Right lobe of liver (tissue), 6 donors: ENCODE measurements at regions not wholly inside any gene's neighbourhood (a gene's known extent, or its start where the extent isn't known, plus 50 kb on each side); places are given as distances from the start of the nearest gene placed in this dataset.

Experiments
- ATAC-seq, 4 donors: fragments of 200-7000 bp; cut with Tn5 transposase; one replicate each; pipeline ENCODE4 v1.9.1; 2020; ENCODE audit warnings: mild to moderate bottlenecking in 4 of 4, moderate library complexity in 4 of 4
- DNase-seq, 3 donors: peaks; one replicate each; pipeline ENCODE4 v3.0.0-alpha.2; 2020
- H3K27ac ChIP-seq, 3 donors: fragments of 200-600 bp; one replicate each; pipeline ENCODE4 v1.8.0; 2022
- H3K27me3 ChIP-seq, 2 donors: fragments of 200-600 bp; one replicate each; pipeline ENCODE4 v1.8.0; 2022
- H3K36me3 ChIP-seq, 4 donors: fragments of 200-600 bp; sonication (generic) in 1 of 4; one replicate each; pipeline versions ENCODE4 v1.5.1 to v1.8.0; 2017 to 2022; ENCODE audit warnings: control low read depth in 1 of 4
- H3K4me1 ChIP-seq, 4 donors: fragments of 200-600 bp; sonication (generic) in 1 of 4; one replicate each; pipeline versions ENCODE4 v1.5.1 to v1.8.0; 2017 to 2022; ENCODE audit warnings: control low read depth in 1 of 4
- H3K4me3 ChIP-seq, 3 donors: fragments of 200-600 bp; one replicate each; pipeline ENCODE4 v1.8.0; 2022
- H3K9me3 ChIP-seq, 4 donors: fragments of 200-600 bp; sonication (generic) in 1 of 4; one replicate each; pipeline versions ENCODE4 v1.5.1 to v1.8.0; 2017 to 2022; ENCODE audit warnings: control low read depth in 1 of 4
- CTCF ChIP-seq, 4 donors: fragments of 200-600 bp in 3 of 4; fragments of 450-650 bp in 1 of 4; IDR thresholded peaks; one replicate each; pipeline versions ENCODE4 v1.5.1 to v1.8.0; 2016 to 2022; ENCODE audit warnings: antibody characterized with exemption in 4 of 4, mild to moderate bottlenecking in 2 of 4
- POLR2A ChIP-seq: fragments of 450-650 bp; IDR thresholded peaks from one replicate; pipeline ENCODE4 v1.6.1; 2017; ENCODE audit warnings: antibody characterized with exemption, mild to moderate bottlenecking
- WGBS: methylation state at CpG from one replicate; pipeline ENCODE4 v1.1.6; 2018; ENCODE audit warnings: low coverage, low lambda C conversion rate; ENCODE audit not compliant: insufficient coverage; ENCODE audit errors: missing lambda C conversion rate; 5-methylcytosine and 5-hydroxymethylcytosine counted together
- intact Hi-C, 2 donors: fragments of 100-400 bp; cut with DNase I; formaldehyde crosslinking; loops; one replicate each; pipeline versions ENCODE4 v1.11.2 to v1.14.1; 2022
- donor health status: DM: no; HTN: yes; CAD: no.
- donor health status: DM: no; HTN: no; CAD: no.
- donor health status: DM: no; HTN: no; CAD: no.
- donor health status: DM: no; HTN: yes; CAD: no.
- donor health status: DM: no; HTN: yes; CAD: no.

- Histone ChIP-seq H3K27me3 (no peaks in the 10 kb centered on the region), H3K4me3 (no peak overlapping the region), H3K9me3 (no peaks in the 10 kb centered on the region), H3K27ac (no peak overlapping the region), H3K36me3 (no peaks in the 10 kb centered on the region), H3K4me1 (no peaks in the 10 kb centered on the region)
- DNase-seq: no peak
- TF ChIP-seq POLR2A (no peak), CTCF (IDR thresholded peaks at IDR 0.05) (no peak)
- no peak for ATAC-seq
- intact Hi-C loops: no loop called here
- 50% methylated on average over 1 of the region's 1 CpG for WGBS
Measured at GRCh38 chr6:120129228-120129627, 779.7 kb upstream of the MAN1A1 start.

GRCh38 chr6:120122401-120122800 lies 772.8 kb upstream of the MAN1A1 start:
- WGBS: 17% methylated on average over 2 of the region's 2 CpGs
- Histone ChIP-seq H3K27me3 (no peaks in the 10 kb centered on the region), H3K36me3 (no peaks in the 10 kb centered on the region), H3K4me3 (no peak overlapping the region), H3K9me3 (no peaks in the 10 kb centered on the region), H3K4me1 (no peaks in the 10 kb centered on the region), H3K27ac (no peak overlapping the region)
- TF ChIP-seq CTCF (IDR thresholded peaks at IDR 0.05): no peak
- no peak for TF ChIP-seq POLR2A
- intact Hi-C loops: no loop called here
- DNase-seq: no peak
- no peak for ATAC-seq

- no peaks in the 10 kb centered on the region for H3K9me3 ChIP-seq
- H3K4me3 ChIP-seq: no peak overlapping the region
- no peaks in the 10 kb centered on the region for H3K27me3 ChIP-seq
- intact Hi-C loops: no loop called here
- H3K4me1 ChIP-seq: no peaks in the 10 kb centered on the region
- ATAC-seq: no peak
- H3K36me3 ChIP-seq: no peaks in the 10 kb centered on the region
- DNase-seq: no peak
- TF ChIP-seq CTCF (IDR thresholded peaks at IDR 0.05) (no peak), POLR2A (no peak)
- WGBS: 45% methylated on average over 2 of the region's 2 CpGs
- no peak overlapping the region for H3K27ac ChIP-seq
Measured at GRCh38 chr6:120116343-120116742, 766.8 kb upstream of the MAN1A1 start.

GRCh38 chr6:120112980-120113379 lies 763.4 kb upstream of the MAN1A1 start:
- TF ChIP-seq POLR2A (no peak), CTCF (IDR thresholded peaks at IDR 0.05) (no peak)
- DNase-seq: no peak
- Histone ChIP-seq H3K27me3 (no peaks in the 10 kb centered on the region), H3K27ac (no peak overlapping the region), H3K4me1 (no peaks in the 10 kb centered on the region), H3K9me3 (no peaks in the 10 kb centered on the region), H3K4me3 (no peak overlapping the region), H3K36me3 (no peaks in the 10 kb centered on the region)
- ATAC-seq: no peak
- intact Hi-C loops: no loop called here

GRCh38 chr6:120111001-120111400 lies 761.4 kb upstream of the MAN1A1 start:
- Histone ChIP-seq H3K36me3 (no peaks in the 10 kb centered on the region), H3K9me3 (no peaks in the 10 kb centered on the region), H3K4me3 (no peak overlapping the region), H3K27me3 (no peaks in the 10 kb centered on the region), H3K4me1 (no peaks in the 10 kb centered on the region), H3K27ac (no peak overlapping the region)
- WGBS: 80% methylated on average over 4 of the region's 4 CpGs
- ATAC-seq: no peak
- intact Hi-C loops: no loop called here
- no peak for TF ChIP-seq POLR2A
- no peak for TF ChIP-seq CTCF (IDR thresholded peaks at IDR 0.05)
- DNase-seq: no peak
